ENCODE measurements at regions not wholly inside any gene's neighbourhood (a gene's known extent, or its start where the extent isn't known, plus 50 kb on each side); places are given as distances from the start of the nearest gene placed in this dataset.

GRCh38 chr17:72258711-72259110 is 137.9 kb downstream of the SOX9 start:
- DNase-seq (ENCODE audit: low read depth in 2 of 2) = no peak

- no peak for DNase-seq (ENCODE audit: low read depth in 2 of 2)
These were observed 139.1 kb downstream of the SOX9 start for GRCh38 chr17:72259922-72260321.

GRCh38 chr17:72262766-72263165 is 141.9 kb downstream of the SOX9 start:
- DNase-seq (ENCODE audit: low read depth in 2 of 2) = no peak

DNA sequence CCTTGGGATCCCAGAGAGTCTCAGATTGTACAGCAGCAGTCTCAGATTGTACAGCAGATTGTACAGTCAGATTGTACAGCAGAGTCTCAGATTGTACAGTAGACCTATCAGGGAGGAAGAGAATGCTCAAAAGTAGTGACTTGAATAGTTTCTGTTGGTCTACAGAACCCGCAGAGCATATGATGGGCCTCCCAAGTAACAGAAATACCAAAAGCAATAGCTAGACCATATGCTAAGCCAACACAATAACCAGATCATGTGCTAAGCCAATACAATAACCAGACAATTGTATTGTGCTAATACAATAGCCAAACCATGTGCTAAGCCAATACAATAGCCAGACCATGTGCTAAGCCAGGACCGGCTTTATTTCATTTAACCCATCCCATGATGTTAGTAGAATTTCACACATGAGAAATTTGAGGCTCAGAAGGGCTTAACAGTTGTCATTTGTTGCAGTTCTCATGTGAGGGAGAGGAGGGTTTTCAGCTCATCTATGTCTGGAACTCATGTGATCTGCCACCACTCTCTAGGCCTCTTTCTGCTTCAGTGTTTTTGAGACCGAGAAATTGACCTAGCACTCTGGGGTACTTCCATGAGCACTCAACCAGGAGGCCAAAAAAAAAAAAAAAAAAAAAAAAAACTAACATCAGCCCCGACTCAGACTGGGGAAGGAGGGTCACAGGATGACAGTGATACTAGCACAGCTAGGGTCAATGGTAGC is 144.0 kb downstream of the SOX9 start:
- DNase-seq (ENCODE audit: low read depth in 2 of 2) = no peak

GRCh38 chr17:72266112-72266775 is 145.4 kb downstream of the SOX9 start:
- no peak for DNase-seq (ENCODE audit: low read depth in 2 of 2)

GRCh38 chr17:72267601-72268000 is 146.8 kb downstream of the SOX9 start:
- DNase-seq (ENCODE audit: low read depth in 2 of 2) = no peak

- no peak for DNase-seq (ENCODE audit: low read depth in 2 of 2)
These were observed 147.6 kb downstream of the SOX9 start for GRCh38 chr17:72268431-72268830.

DNA sequence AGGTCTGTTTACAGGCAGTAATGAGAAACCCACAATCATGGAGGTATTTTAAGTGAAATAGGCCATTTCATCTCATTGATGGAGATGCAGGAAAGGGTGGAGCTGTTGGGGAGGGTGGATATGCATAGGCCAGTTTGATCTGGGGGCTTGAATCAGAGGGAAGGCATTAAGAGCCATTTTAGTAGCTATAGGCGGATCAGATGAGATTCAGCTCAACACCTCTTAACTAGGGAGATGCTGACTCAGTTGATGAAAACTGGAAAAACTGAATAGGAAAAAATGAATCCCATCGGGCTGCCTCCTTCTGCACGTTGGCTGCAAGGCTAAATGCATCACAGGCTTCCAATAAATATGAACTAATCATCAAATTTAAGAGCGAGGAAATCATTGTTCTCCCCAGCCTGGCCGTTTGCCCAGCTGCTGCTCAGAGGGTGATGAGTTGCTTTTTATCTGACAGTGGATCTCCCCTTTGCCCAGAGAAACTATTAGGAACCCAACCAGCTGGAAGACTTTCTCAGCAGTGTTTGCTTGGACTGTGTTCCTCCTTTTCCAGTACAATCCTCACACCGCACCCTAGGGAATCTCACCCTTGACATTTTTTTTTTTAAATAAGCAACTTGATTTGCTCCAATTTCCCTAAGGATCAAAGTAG is 149.6 kb downstream of the SOX9 start:
- no peak for DNase-seq (ENCODE audit: low read depth in 2 of 2)

DNA sequence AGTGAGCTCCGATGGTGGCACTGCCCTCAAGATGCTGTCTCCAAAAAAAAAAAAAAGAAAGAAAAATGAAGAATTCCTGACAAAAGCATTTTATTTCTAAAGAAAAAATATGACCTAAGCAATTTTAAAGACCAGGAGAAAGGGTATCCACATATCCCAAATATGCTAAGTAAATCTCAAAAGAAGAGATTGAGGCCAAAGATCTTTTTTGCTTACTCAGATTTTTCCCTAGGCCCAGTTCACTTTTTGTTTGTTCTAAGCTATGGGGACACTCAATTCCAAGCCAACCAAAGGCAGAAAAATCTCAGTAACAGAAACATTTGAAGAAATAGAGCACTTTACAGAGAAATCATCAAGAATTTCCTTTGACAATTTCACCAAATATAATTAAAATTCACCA is 150.8 kb downstream of the SOX9 start:
- DNase-seq (ENCODE audit: low read depth in 2 of 2) = no peak

- DNase-seq (ENCODE audit: low read depth in 2 of 2) = no peak
These were observed 152.7 kb downstream of the SOX9 start for GRCh38 chr17:72273289-72274056.

GRCh38 chr17:72274614-72275013 is 153.8 kb downstream of the SOX9 start:
- DNase-seq (ENCODE audit: low read depth in 2 of 2) = no peak

DNA sequence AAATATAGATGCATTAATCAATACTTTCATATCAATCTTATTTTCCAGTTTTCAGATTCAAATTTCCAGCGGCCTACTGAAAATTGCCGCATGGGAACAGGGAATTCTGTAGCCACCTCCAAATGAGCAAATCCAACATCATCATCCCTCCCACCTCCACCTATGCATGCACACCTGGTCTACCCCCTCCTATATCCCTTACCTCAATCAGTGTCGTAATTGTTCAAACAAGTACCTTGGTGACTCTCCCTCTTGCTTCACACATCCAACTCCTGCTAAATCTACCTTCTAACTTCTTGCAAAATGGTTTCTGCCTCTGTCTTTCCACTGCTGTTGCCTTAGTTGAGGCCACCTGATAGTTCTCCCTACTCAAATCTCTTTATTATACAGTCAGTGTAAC is 160.1 kb downstream of the SOX9 start:
- DNase-seq (ENCODE audit: low read depth in 2 of 2) = no peak

GRCh38 chr17:72282439-72283029 is 161.7 kb downstream of the SOX9 start:
- DNase-seq (ENCODE audit: low read depth in 2 of 2) = no peak

DNA sequence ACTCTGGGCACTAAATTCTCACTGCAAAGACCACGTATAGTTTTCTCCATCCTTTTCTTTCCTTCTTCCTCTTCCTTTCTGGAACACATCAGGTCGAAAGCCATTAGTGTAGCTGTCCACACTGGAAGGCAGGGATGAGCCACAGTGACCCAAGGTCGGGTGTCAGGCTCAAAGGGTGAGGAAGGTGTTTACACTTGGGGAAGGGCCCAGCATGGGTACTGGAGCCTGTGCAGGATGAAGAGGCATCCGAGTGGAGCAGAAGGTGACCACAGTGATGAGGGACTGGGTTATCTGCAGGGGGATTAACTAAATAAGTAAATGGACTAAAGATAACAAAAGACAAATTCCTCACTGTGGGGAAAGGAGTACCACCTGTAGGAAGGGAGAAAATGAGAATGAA is 164.0 kb downstream of the SOX9 start:
- DNase-seq (ENCODE audit: low read depth in 2 of 2) = no peak

GRCh38 chr17:72287586-72287985 is 166.8 kb downstream of the SOX9 start:
- DNase-seq (ENCODE audit: low read depth in 2 of 2) = no peak

- no peak for DNase-seq (ENCODE audit: low read depth in 2 of 2)
These were observed 173.7 kb downstream of the SOX9 start for GRCh38 chr17:72294487-72294893.

GRCh38 chr17:72295916-72296315 is 175.1 kb downstream of the SOX9 start:
- no peak for DNase-seq (ENCODE audit: low read depth in 2 of 2)

GRCh38 chr17:72296456-72296855 is 175.6 kb downstream of the SOX9 start:
- DNase-seq (ENCODE audit: low read depth in 2 of 2) = no peak

DNA sequence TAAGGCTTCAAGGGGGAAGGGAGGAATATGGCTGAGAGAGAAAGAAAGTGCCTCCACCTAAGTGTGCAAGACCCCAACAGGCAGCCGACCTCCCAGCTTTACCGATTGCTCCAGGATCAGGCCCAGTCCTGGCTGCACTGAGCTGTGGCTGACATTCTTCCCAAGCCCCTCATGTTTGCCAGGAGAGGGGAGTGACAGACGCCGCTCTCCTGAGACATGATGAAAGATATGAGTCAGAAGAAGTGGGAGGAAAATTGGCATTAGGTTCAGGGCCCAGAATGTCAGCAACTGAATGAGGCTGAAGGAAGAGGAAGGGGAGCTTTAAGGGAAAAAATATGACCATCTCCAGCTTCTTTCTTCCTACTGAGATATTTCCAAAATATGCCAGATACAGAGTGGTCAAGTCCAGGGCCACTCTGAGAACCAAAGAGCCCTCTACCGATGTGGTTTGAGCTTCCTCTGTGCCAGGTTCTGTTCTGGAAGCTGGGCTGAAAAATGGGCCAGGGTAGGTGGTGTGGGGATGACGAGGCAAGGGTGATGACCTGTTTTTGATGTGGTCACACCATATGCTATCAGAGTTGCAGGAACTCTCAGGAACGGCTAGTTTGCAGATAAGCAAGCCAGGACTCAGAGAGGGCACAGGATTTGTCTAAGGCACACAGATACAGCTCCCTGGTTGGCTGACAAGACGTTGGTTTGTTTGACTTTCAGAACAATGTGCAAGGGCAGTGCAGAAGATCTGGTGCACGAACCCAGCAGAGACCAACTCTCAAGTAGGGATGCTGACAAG is 176.7 kb downstream of the SOX9 start:
- DNase-seq (ENCODE audit: low read depth in 2 of 2) = no peak

GRCh38 chr17:72299100-72299499 is 178.3 kb downstream of the SOX9 start:
- no peak for DNase-seq (ENCODE audit: low read depth in 2 of 2)

GRCh38 chr17:72299592-72299991 is 178.8 kb downstream of the SOX9 start:
- no peak for DNase-seq (ENCODE audit: low read depth in 2 of 2)
